Esophagus squamous epithelium (tissue), 4 donors: ENCODE measurements at regions not wholly inside any gene's neighbourhood (a gene's known extent, or its start where the extent isn't known, plus 50 kb on each side); places are given as distances from the start of the nearest gene placed in this dataset.

Experiments used
- CTCF ChIP-seq, 6 experiments: fragments of 450-650 bp in 4 of 6; fragments of 200-600 bp in 2 of 6; sonication (generic) in 2 of 6; IDR thresholded peaks; one replicate each; pipeline ENCODE4 v1.5.1; 2016 to 2019; ENCODE audit warnings: antibody characterized with exemption in 6 of 6, mild to moderate bottlenecking in 4 of 6, moderate library complexity in 4 of 6
- POLR2A ChIP-seq, 4 donors: fragments of 450-650 bp; IDR thresholded peaks; one replicate each; pipeline ENCODE4 v1.6.1; 2017; ENCODE audit warnings: antibody characterized with exemption in 4 of 4, mild to moderate bottlenecking in 4 of 4, moderate library complexity in 3 of 4

- TF ChIP-seq CTCF (IDR thresholded peaks at IDR 0.05) (no peak), POLR2A (IDR thresholded peaks at IDR 0.05) (no peak)
These were observed 277.9 kb downstream of the NDUFA10 start for GRCh38 chr2:239747274-239747673.
